ENCODE measurements at regions not wholly inside any gene's neighbourhood (a gene's known extent, or its start where the extent isn't known, plus 50 kb on each side); places are given as distances from the start of the nearest gene placed in this dataset.

GRCh38 chr22:27358096-27358870 is 443.3 kb downstream of the MN1 start:
- H3K4me3 ChIP-seq (ENCODE audit: control insufficient read depth, low read depth, low read length): no peak overlapping the region
- no peak for DNase-seq (ENCODE audit: low read depth)
- no peak for TF ChIP-seq CTCF (conservative IDR thresholded peaks at IDR 0.05; ENCODE audit: control insufficient read depth, insufficient read depth, low read depth, low read length)

- no peak for TF ChIP-seq CTCF (conservative IDR thresholded peaks at IDR 0.05; ENCODE audit: control insufficient read depth, insufficient read depth, low read depth, low read length)
- no peak for DNase-seq (ENCODE audit: low read depth)
- no peak overlapping the region for H3K4me3 ChIP-seq (ENCODE audit: control insufficient read depth, low read depth, low read length)
These were observed 431.3 kb downstream of the MN1 start for GRCh38 chr22:27370269-27370668.

- TF ChIP-seq CTCF (conservative IDR thresholded peaks at IDR 0.05; ENCODE audit: control insufficient read depth, insufficient read depth, low read depth, low read length): no peak
- DNase-seq (ENCODE audit: low read depth): no peak
- no peak overlapping the region for H3K4me3 ChIP-seq (ENCODE audit: control insufficient read depth, low read depth, low read length)
These were observed 430.6 kb downstream of the MN1 start for GRCh38 chr22:27370987-27371386.

GRCh38 chr22:27372364-27372763 is 429.2 kb downstream of the MN1 start:
- TF ChIP-seq CTCF (conservative IDR thresholded peaks at IDR 0.05; ENCODE audit: control insufficient read depth, insufficient read depth, low read depth, low read length): no peak
- no peak overlapping the region for H3K4me3 ChIP-seq (ENCODE audit: control insufficient read depth, low read depth, low read length)
- DNase-seq (ENCODE audit: low read depth): no peak

- no peak for DNase-seq (ENCODE audit: low read depth)
- H3K4me3 ChIP-seq (ENCODE audit: control insufficient read depth, low read depth, low read length): no peak overlapping the region
- TF ChIP-seq CTCF (conservative IDR thresholded peaks at IDR 0.05; ENCODE audit: control insufficient read depth, insufficient read depth, low read depth, low read length): no peak
These were observed 428.4 kb downstream of the MN1 start for GRCh38 chr22:27372969-27373670.

- no peak for DNase-seq (ENCODE audit: low read depth)
- no peak for TF ChIP-seq CTCF (conservative IDR thresholded peaks at IDR 0.05; ENCODE audit: control insufficient read depth, insufficient read depth, low read depth, low read length)
These were observed 423.9 kb downstream of the MN1 start for GRCh38 chr22:27377501-27378295.

More at GRCh38 chr22:27377501-27378295, 423.9 kb downstream of the MN1 start:
- H3K4me3 ChIP-seq (ENCODE audit: control insufficient read depth, low read depth, low read length): no peak overlapping the region

All from fibroblast of mammary gland (primary cell).